ENCODE measurements at regions not wholly inside any gene's neighbourhood (a gene's known extent, or its start where the extent isn't known, plus 50 kb on each side); places are given as distances from the start of the nearest gene placed in this dataset.

DNA sequence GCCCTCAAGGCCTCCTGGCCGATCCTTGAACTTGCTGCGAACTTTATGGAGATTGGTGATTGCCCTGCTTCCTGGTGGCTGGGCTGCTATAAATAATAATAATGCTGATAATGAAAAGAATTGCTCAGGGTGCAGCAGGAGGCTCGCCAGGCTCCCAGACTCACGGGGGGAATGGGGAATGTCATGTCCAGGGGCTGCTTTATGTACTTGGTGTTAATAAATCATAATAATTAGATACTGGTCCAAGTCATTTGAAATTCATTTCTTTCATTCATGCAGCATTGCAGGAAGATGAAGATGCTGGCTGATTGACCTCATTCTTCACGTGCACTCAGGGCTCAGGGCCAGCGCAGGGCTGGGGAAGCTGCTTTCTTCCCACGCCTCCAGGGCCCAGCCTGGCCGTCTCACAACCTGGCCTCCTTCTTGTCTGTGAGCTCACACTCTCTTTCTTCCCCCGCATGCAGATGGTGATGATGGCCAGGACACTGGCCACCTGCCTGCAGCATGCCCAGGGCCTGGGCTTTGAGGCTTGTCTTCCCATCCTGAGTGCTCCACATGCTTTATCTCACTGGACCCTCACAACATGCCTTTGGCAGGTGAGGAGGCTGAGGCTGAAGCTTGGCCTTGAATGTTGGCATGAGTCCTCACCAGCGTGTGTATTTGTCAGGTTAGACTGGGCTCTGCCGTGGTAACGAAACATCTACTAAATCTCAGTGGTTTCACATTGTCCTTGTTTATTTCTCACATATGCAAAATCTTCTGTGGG, 138.4 kb upstream of the TNS3 start:
- no peak for TF ChIP-seq POLR2A (IDR thresholded peaks at IDR 0.05)
- TF ChIP-seq, protein P1, sequence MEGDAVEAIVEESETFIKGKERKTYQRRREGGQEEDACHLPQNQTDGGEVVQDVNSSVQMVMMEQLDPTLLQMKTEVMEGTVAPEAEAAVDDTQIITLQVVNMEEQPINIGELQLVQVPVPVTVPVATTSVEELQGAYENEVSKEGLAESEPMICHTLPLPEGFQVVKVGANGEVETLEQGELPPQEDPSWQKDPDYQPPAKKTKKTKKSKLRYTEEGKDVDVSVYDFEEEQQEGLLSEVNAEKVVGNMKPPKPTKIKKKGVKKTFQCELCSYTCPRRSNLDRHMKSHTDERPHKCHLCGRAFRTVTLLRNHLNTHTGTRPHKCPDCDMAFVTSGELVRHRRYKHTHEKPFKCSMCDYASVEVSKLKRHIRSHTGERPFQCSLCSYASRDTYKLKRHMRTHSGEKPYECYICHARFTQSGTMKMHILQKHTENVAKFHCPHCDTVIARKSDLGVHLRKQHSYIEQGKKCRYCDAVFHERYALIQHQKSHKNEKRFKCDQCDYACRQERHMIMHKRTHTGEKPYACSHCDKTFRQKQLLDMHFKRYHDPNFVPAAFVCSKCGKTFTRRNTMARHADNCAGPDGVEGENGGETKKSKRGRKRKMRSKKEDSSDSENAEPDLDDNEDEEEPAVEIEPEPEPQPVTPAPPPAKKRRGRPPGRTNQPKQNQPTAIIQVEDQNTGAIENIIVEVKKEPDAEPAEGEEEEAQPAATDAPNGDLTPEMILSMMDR (IDR thresholded peaks at IDR 0.05) = no peak
